Activated CD8-positive, alpha-beta T cell treated with anti-CD3 and anti-CD28 coated beads for 36 hours (primary cell): ENCODE measurements at regions not wholly inside any gene's neighbourhood (a gene's known extent, or its start where the extent isn't known, plus 50 kb on each side); places are given as distances from the start of the nearest gene placed in this dataset.

Source experiments
- ATAC-seq: fragments of 200-7000 bp; cut with Tn5 transposase; one replicate; pipeline ENCODE4 v1.10.0; 2021; ENCODE audit warnings: mild to moderate bottlenecking, moderate library complexity
- CTCF ChIA-PET: fragments of 350-600 bp; sonication (Branson Sonifier 250); formaldehyde crosslinking; loops from one replicate; lab custom pipeline; 2021; ENCODE audit warnings: antibody characterized with exemption; lab: Charles Lee
- POLR2A ChIA-PET: fragments of 350-600 bp; sonication (Branson Sonifier 250); formaldehyde crosslinking; loops from one replicate; lab custom pipeline; 2021; ENCODE audit warnings: antibody characterized with exemption; lab: Charles Lee
- DNase-seq: peaks from one replicate; pipeline ENCODE4 v3.0.0-alpha.2; 2020
- H3K27ac Mint-ChIP-seq: one replicate; pipeline ENCODE4 v1.8.0; 2021; ENCODE audit warnings: mild to moderate bottlenecking, mixed read lengths
- H3K27me3 Mint-ChIP-seq: one replicate; pipeline ENCODE4 v1.8.0; 2021; ENCODE audit warnings: mixed read lengths
- H3K36me3 Mint-ChIP-seq: one replicate; pipeline ENCODE4 v1.8.0; 2021; ENCODE audit warnings: low read depth, mixed read lengths
- H3K4me1 Mint-ChIP-seq: one replicate; pipeline ENCODE4 v1.8.0; 2021; ENCODE audit warnings: low read depth, mixed read lengths
- H3K4me3 Mint-ChIP-seq: one replicate; pipeline ENCODE4 v1.8.0; 2021; ENCODE audit warnings: mild to moderate bottlenecking, moderate library complexity, mixed read lengths
- H3K9me3 Mint-ChIP-seq: one replicate; pipeline ENCODE4 v1.8.0; 2021; ENCODE audit warnings: mixed read lengths
- CTCF ChIP-seq: fragments of 200-600 bp; IDR thresholded peaks from one replicate; pipeline ENCODE4 v1.8.0; 2022; ENCODE audit warnings: antibody characterized with exemption, mild to moderate bottlenecking
- intact Hi-C: fragments of 100-400 bp; cut with micrococcal nuclease; formaldehyde crosslinking; loops from one replicate; pipeline ENCODE4 v1.10.0; 2022

- Mint-ChIP-seq H3K4me1 (no peaks in the 10 kb centered on the region), H3K9me3 (no peaks in the 10 kb centered on the region), H3K4me3 (no peak overlapping the region), H3K27ac (no peak overlapping the region), H3K27me3 (peaks cover 2% of the 10 kb centered on the region), H3K36me3 (no peaks in the 10 kb centered on the region)
- CTCF ChIA-PET: interaction anchor here (1.0 kb wide), 1 partner anchor 78 kb away, joined by 3 read pairs; no protein-coding TSS in a partner anchor
- DNase-seq (no peak), ATAC-seq (no peak)
- POLR2A ChIA-PET: no interaction called here
- intact Hi-C loops: no loop called here
- TF ChIP-seq CTCF: no peak
Observed at GRCh38 chr2:238651306-238652052, 196.4 kb upstream of the TWIST2 start.

DNA sequence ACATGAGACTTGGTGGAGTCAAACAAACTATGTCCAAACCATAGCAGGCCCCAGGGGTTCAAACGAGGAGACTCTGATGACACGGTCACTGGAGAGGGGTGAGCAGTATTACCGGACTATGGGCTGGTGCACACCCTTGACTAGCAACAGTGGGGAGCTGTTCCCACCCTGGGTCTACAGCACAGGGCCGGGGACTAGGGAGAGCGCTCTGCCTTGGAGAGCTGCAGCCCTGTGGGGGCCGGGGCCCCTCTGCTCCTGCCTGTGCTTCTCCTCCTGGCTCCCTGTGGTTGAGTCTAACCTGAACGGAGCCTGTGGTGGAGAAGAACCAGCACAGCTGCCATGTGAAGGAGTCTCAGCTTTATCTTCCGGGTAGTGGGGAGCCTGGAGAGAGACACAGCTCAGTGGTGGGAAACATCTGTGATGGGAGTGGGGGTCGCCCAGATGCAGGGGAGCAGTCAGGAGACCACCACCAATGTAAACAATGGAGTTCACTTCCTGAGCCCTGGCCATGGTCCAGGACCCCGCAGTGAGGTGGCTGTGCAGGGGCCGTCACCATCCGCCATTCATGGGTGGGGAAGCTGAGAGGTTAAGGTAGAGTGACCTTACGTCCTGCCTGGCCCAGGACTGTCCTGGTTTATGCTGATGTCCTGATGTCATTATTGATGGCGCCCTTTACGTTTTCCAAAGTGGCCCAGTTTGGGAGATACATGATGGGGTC lies 195.7 kb upstream of the TWIST2 start:
- DNase-seq: no peak
- no peaks in the 10 kb centered on the region for H3K4me1 Mint-ChIP-seq
- ChIA-PET CTCF (interaction anchor here (1.0 kb wide), 1 partner anchor 78 kb away, joined by 3 read pairs; no protein-coding TSS in a partner anchor), POLR2A (no interaction called here)
- intact Hi-C loops: no loop called here
- H3K27me3 Mint-ChIP-seq: peaks cover 2% of the 10 kb centered on the region
- H3K9me3 Mint-ChIP-seq: no peaks in the 10 kb centered on the region
- no peak for ATAC-seq
- no peaks in the 10 kb centered on the region for H3K36me3 Mint-ChIP-seq
- H3K4me3 Mint-ChIP-seq: no peak overlapping the region
- no peak for TF ChIP-seq CTCF
- H3K27ac Mint-ChIP-seq: no peak overlapping the region

DNA sequence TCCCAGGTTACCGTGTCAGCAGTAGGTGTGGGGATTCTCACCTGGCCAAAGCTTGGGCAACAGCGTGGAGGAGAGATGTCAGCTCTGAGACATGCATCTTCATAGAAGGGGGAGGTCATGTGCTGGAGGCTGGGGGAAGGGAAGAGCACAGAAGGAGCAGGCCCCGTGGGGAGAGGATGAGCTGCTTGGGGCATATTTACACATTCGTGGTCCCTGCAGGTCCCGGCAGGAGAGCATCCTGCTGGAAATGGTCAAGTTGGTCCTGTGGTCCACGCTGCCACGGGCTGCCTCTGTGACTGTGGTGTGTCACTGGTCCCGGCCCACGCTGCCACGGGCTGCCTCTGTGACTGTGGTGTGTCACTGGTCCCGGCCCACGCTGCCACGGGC lies 195.1 kb upstream of the TWIST2 start:
- no peaks in the 10 kb centered on the region for H3K9me3 Mint-ChIP-seq
- ChIA-PET POLR2A (interaction anchor here (0.5 kb wide), 1 partner anchor 296 kb away, joined by 3 read pairs; no protein-coding TSS in a partner anchor), CTCF (no interaction called here)
- DNase-seq: no peak
- ATAC-seq: no peak
- peaks cover 2% of the 10 kb centered on the region for H3K27me3 Mint-ChIP-seq
- no peak overlapping the region for H3K27ac Mint-ChIP-seq
- no peaks in the 10 kb centered on the region for H3K36me3 Mint-ChIP-seq
- intact Hi-C loops: no loop called here
- H3K4me1 Mint-ChIP-seq: no peaks in the 10 kb centered on the region
- no peak for TF ChIP-seq CTCF
- H3K4me3 Mint-ChIP-seq: no peak overlapping the region

DNA sequence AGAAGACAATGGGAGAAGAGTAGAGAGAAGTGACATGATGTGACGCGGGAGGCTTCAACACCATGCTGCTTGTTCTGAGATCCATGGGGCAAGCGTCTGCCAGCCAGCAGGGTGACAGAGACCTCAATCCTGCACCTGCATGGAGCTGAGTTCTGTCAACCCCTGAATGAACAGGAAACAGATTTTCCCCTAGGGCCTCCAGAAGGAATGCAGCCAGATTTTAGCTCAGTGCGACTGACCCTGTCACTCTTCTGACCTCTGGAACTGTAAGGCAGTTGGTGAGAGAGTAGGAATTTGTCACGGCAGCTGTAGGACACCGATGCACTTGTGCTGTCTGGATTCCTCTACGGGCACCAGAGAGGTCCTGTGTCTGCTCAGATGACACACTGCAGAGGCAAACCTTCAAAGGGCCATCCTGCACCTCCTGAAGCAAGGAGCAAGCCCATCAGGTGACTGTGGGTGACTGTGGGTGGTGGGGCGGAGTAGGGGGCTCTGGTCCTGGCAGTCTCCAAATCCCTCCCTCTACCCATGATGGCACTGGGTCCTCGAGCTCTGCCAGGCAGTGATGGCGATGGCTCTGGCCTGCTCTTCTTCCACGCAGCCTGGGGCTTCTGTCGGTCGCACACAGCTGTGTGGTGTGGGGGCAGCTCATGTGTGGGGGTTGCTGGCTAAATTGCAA lies 194.3 kb upstream of the TWIST2 start:
- ChIA-PET CTCF (no interaction called here), POLR2A (interaction anchor here (0.5 kb wide), 1 partner anchor 295 kb away, joined by 3 read pairs; no protein-coding TSS in a partner anchor)
- Mint-ChIP-seq H3K27ac (no peak overlapping the region), H3K9me3 (no peaks in the 10 kb centered on the region), H3K36me3 (no peaks in the 10 kb centered on the region), H3K4me3 (no peak overlapping the region), H3K4me1 (no peaks in the 10 kb centered on the region), H3K27me3 (peaks cover 2% of the 10 kb centered on the region)
- intact Hi-C loops: no loop called here
- DNase-seq (no peak), ATAC-seq (no peak)
- no peak for TF ChIP-seq CTCF
